HG02678 (cell line): ENCODE measurements at regions not wholly inside any gene's neighbourhood (a gene's known extent, or its start where the extent isn't known, plus 50 kb on each side); places are given as distances from the start of the nearest gene placed in this dataset.

Experiments
- ATAC-seq: cut with Tn5 transposase; IDR thresholded peaks from one replicate; pipeline ENCODE4 v1.9.1; 2021; ENCODE audit warnings: mild to moderate bottlenecking, moderate library complexity; ENCODE audit not compliant: unreplicated experiment

GRCh38 chr7:118013252-118014010 is 140.2 kb upstream of the CTTNBP2 start:
- ATAC-seq, result no peak

GRCh38 chr7:118022546-118022945 is 149.3 kb upstream of the CTTNBP2 start:
- ATAC-seq, result no peak

GRCh38 chr7:118026791-118027190 is 153.6 kb upstream of the CTTNBP2 start:
- no peak for ATAC-seq

GRCh38 chr7:118028226-118028625 is 155.0 kb upstream of the CTTNBP2 start:
- ATAC-seq, result no peak

GRCh38 chr7:118029826-118030422 is 154.0 kb upstream of the LSM8 start:
- no peak for ATAC-seq

- ATAC-seq, result no peak
Measured at GRCh38 chr7:118033273-118033672, 150.7 kb upstream of the LSM8 start.

GRCh38 chr7:118039963-118040489 is 143.9 kb upstream of the LSM8 start:
- ATAC-seq, result peak; percentile 9

- peak; percentile 73 for ATAC-seq
Measured at GRCh38 chr7:118040562-118040961, 143.4 kb upstream of the LSM8 start.

- no peak for ATAC-seq
Measured at GRCh38 chr7:118041251-118041878, 142.6 kb upstream of the LSM8 start.

GRCh38 chr7:118045629-118046028 is 138.3 kb upstream of the LSM8 start:
- no peak for ATAC-seq

GRCh38 chr7:118046086-118046485 is 137.9 kb upstream of the LSM8 start:
- ATAC-seq, result no peak

- no peak for ATAC-seq
Measured at GRCh38 chr7:118046801-118047200, 137.2 kb upstream of the LSM8 start.

GRCh38 chr7:118052336-118052735 is 131.6 kb upstream of the LSM8 start:
- no peak for ATAC-seq

- no peak for ATAC-seq
Measured at GRCh38 chr7:118053353-118053752, 130.6 kb upstream of the LSM8 start.

GRCh38 chr7:118054529-118054928 is 129.4 kb upstream of the LSM8 start:
- no peak for ATAC-seq

GRCh38 chr7:118055647-118056046 is 128.3 kb upstream of the LSM8 start:
- ATAC-seq, result no peak

- ATAC-seq, result no peak
Measured at GRCh38 chr7:118057404-118057803, 126.6 kb upstream of the LSM8 start.

- no peak for ATAC-seq
Measured at GRCh38 chr7:118059209-118059608, 124.8 kb upstream of the LSM8 start.

GRCh38 chr7:118060692-118061091 is 123.3 kb upstream of the LSM8 start:
- no peak for ATAC-seq

GRCh38 chr7:118061386-118061785 is 122.6 kb upstream of the LSM8 start:
- ATAC-seq, result no peak

- no peak for ATAC-seq
Measured at GRCh38 chr7:118072893-118073674, 110.9 kb upstream of the LSM8 start.
